ENCODE measurements at regions not wholly inside any gene's neighbourhood (a gene's known extent, or its start where the extent isn't known, plus 50 kb on each side); places are given as distances from the start of the nearest gene placed in this dataset.

GRCh38 chr20:60455272-60455671 is 497.0 kb downstream of the CDH26 start:
- TF ChIP-seq CTCF (IDR thresholded peaks at IDR 0.05) (no peak), POLR2AphosphoS5 (IDR thresholded peaks at IDR 0.05) (no peak)

Data from stomach (tissue), 4 donors.